ENCODE measurements at regions not wholly inside any gene's neighbourhood (a gene's known extent, or its start where the extent isn't known, plus 50 kb on each side); places are given as distances from the start of the nearest gene placed in this dataset.

DNA sequence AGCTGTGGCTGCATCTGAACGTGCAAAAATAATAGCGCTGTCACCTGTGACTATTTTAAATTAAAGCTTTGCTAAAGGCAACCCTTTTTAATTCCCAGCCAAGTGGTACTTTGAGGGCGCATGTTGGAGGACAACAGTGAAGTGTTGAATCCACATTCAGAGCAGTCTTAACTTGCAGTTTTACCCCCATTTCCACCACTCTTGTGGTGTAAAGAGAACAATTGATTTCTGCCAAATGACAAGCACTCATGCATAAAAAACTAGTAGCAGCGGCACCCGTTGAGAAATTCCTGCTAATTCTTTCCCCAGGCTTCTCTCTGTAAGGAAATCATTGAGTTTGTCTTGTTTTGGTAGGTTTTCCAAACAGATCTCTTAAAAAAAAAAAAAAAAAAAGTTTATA is 1033.3 kb downstream of the EFNB2 start:
- Histone ChIP-seq H3K27me3 (ENCODE audit: control insufficient read depth, insufficient read depth, low read length) (no peaks in the 10 kb centered on the region), H3K79me1 (ENCODE audit: low read depth in 1 of 2, low read length in 2 of 2) (no peaks in the 10 kb centered on the region), H3K56ac (ENCODE audit: extremely low read depth, insufficient read depth, low read length) (no peak overlapping the region), H2AK9ac (replicated peaks; ENCODE audit: low read depth, low read length, poor library complexity) (no peak overlapping the region), H2BK15ac (ENCODE audit: low read depth, low read length) (no peak overlapping the region), H3K4me3 (ENCODE audit: insufficient read depth, low read depth, low read length) (no peak overlapping the region), H3K4ac (ENCODE audit: low read depth, low read length) (no peak overlapping the region), H3K4me1 (ENCODE audit: control insufficient read depth, insufficient read depth, low read length) (no peaks in the 10 kb centered on the region), H4K91ac (ENCODE audit: insufficient read depth, low read depth, low read length) (no peak overlapping the region), H3K23ac (ENCODE audit: low read depth, low read length) (no peak overlapping the region), H4K20me1 (ENCODE audit: insufficient read depth, low read length) (no peaks in the 10 kb centered on the region), H3K18ac (ENCODE audit: low read depth, low read length) (no peak overlapping the region), H3K4me2 (ENCODE audit: low read depth, low read length) (no peak overlapping the region), H2BK120ac (ENCODE audit: low read depth, low read length) (no peak overlapping the region), H3K14ac (replicated peaks; ENCODE audit: low read depth, low read length) (no peak overlapping the region), H3K36me3 (ENCODE audit: control insufficient read depth, insufficient read depth, low read length) (no peaks in the 10 kb centered on the region), H3K9me3 (ENCODE audit: control insufficient read depth, insufficient read depth, low read length) (no peaks in the 10 kb centered on the region), H3K27ac (ENCODE audit: insufficient read depth, low read length) (no peak overlapping the region), H3K9me1 (ENCODE audit: insufficient read depth, low read length) (no peaks in the 10 kb centered on the region), H4K5ac (ENCODE audit: low read depth, low read length) (no peak overlapping the region), H4K8ac (ENCODE audit: low read depth in 2 of 2, low read length in 2 of 2) (no peak overlapping the region), H3K9ac (ENCODE audit: low read depth, low read length) (no peak overlapping the region), H2BK20ac (ENCODE audit: low read depth, low read length) (no peak overlapping the region), H2AK5ac (ENCODE audit: low read depth, low read length) (no peak overlapping the region), H2AFZ (replicated peaks; ENCODE audit: low read length, poor library complexity) (no peak overlapping the region), H2BK5ac (ENCODE audit: low read depth, low read length, poor library complexity, severe bottlenecking) (no peak overlapping the region)
- intact Hi-C loops (cut with micrococcal nuclease) (no loop called here), dilution Hi-C loops (cut with HindIII; ENCODE audit: low sequenced_read_pairs, unreplicated experiment) (no loop called here), in situ Hi-C loops (cut with MboI; ENCODE audit: low sequenced_read_pairs) (no loop called here)
- DNase-seq = no peak
- ATAC-seq (ENCODE audit: low read depth) = no peak
- TF ChIP-seq, protein P1, sequence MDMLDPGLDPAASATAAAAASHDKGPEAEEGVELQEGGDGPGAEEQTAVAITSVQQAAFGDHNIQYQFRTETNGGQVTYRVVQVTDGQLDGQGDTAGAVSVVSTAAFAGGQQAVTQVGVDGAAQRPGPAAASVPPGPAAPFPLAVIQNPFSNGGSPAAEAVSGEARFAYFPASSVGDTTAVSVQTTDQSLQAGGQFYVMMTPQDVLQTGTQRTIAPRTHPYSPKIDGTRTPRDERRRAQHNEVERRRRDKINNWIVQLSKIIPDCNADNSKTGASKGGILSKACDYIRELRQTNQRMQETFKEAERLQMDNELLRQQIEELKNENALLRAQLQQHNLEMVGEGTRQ (IDR thresholded peaks at IDR 0.05; ENCODE audit: low read depth, low read length) = no peak
- TF ChIP-seq CEBPB (IDR thresholded peaks at IDR 0.05; ENCODE audit: low read depth, low read length) (no peak), POLR2A (IDR thresholded peaks at IDR 0.05; ENCODE audit: low read depth, low read length) (no peak), BHLHE40 (IDR thresholded peaks at IDR 0.05; ENCODE audit: low read depth, low read length) (no peak), FOS (IDR thresholded peaks at IDR 0.05; ENCODE audit: low read depth, low read length) (no peak)
- TF ChIP-seq, protein P2, sequence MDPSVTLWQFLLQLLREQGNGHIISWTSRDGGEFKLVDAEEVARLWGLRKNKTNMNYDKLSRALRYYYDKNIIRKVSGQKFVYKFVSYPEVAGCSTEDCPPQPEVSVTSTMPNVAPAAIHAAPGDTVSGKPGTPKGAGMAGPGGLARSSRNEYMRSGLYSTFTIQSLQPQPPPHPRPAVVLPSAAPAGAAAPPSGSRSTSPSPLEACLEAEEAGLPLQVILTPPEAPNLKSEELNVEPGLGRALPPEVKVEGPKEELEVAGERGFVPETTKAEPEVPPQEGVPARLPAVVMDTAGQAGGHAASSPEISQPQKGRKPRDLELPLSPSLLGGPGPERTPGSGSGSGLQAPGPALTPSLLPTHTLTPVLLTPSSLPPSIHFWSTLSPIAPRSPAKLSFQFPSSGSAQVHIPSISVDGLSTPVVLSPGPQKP (IDR thresholded peaks at IDR 0.05; ENCODE audit: borderline replicate concordance, low read depth, low read length) = no peak
- ChIA-PET CTCF (no interaction called here), POLR2A (ENCODE audit: unreplicated experiment) (no interaction called here)
- no TSS peak for BruUV-seq (replicated peaks)
- no CpG with 5 or more reads among the region's 5 CpGs for WGBS, 2 experiments (ENCODE audit: extremely low coverage in 2 of 2, insufficient read length in 1 of 2)

Measured in IMR-90 (cell line).